A204.1 (cell line): ENCODE measurements at regions not wholly inside any gene's neighbourhood (a gene's known extent, or its start where the extent isn't known, plus 50 kb on each side); places are given as distances from the start of the nearest gene placed in this dataset.

ENCODE experiments used
- FAIRE-seq: peaks from 2 replicates; lab custom pipeline; 2012; peaks lifted over from hg19 to GRCh38; lab: Jason Lieb, UNC

- FAIRE-seq: no peak
Measured at GRCh38 chr5:61623401-61624069, 291.5 kb downstream of the ZSWIM6 start.

- FAIRE-seq: no peak
Measured at GRCh38 chr5:61624553-61625136, 292.6 kb downstream of the ZSWIM6 start.

- no peak for FAIRE-seq
Measured at GRCh38 chr5:61625137-61625561, 293.1 kb downstream of the ZSWIM6 start.

GRCh38 chr5:61625681-61626621, 293.9 kb downstream of the ZSWIM6 start:
- no peak for FAIRE-seq

GRCh38 chr5:61626639-61627282, 294.7 kb downstream of the ZSWIM6 start:
- no peak for FAIRE-seq

DNA sequence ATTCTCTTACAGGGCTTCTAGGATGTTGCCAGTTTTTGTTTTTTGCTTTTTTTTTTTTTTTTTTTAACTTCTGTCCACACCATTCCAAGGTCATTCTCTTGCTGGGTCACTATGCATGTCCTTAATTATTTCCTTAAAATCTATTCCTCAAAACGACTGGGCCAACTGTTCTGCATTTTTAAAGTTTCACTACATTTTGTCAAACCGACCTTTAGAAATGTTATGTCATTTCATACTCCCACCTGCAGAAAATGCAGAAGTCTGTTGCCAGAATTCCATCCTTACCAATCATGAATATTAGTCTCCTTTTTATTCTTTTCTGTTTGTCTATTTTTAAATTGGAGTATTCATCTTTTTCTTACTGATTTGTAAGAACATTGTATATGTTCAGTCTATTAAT, 295.5 kb downstream of the ZSWIM6 start:
- no peak for FAIRE-seq

- no peak for FAIRE-seq
Measured at GRCh38 chr5:61630908-61631307, 298.9 kb downstream of the ZSWIM6 start.

GRCh38 chr5:61631438-61631941, 299.4 kb downstream of the ZSWIM6 start:
- FAIRE-seq: no peak

DNA sequence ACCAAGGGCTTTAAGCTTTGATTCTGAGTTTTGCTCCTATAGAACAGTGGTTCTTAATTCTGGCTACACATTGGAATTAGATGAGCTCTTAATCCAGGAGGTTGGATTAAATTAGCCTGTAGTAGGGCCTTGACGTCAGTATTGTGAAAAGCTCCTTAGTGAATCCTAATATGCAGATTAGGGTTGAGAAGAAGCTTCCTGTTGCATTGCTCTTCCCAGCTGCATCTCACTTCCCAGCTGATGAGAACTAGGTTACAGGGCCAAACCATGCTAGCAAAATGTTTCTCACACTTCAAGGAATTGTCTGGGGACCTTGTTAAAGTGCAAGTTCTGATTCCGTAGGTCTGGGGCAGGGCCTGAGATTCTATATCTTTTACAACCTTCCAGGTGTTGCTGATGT, 300.0 kb downstream of the ZSWIM6 start:
- no peak for FAIRE-seq

- no peak for FAIRE-seq
Measured at GRCh38 chr5:61635271-61635670, 303.2 kb downstream of the ZSWIM6 start.

DNA sequence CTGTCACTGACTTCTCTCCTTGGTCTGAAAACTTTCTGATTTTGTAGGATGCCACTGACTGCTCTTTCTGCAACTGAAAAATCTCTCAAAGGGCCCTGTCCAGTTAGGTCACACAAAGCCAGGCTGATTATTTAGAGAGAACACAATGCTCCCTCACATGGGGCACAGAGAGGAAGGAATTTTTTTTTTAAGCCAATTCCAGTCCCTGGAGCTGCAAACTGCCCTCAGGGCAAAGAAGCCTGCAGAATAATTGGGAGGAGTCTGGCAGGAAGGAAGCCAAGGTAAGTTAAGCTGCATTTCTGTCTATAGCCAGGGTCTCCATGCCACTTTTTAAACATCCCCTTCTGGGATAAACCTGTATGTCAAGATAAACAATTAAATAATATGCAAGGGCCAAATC, 305.5 kb downstream of the ZSWIM6 start:
- no peak for FAIRE-seq

GRCh38 chr5:61638476-61638875, 306.4 kb downstream of the ZSWIM6 start:
- FAIRE-seq: no peak

DNA sequence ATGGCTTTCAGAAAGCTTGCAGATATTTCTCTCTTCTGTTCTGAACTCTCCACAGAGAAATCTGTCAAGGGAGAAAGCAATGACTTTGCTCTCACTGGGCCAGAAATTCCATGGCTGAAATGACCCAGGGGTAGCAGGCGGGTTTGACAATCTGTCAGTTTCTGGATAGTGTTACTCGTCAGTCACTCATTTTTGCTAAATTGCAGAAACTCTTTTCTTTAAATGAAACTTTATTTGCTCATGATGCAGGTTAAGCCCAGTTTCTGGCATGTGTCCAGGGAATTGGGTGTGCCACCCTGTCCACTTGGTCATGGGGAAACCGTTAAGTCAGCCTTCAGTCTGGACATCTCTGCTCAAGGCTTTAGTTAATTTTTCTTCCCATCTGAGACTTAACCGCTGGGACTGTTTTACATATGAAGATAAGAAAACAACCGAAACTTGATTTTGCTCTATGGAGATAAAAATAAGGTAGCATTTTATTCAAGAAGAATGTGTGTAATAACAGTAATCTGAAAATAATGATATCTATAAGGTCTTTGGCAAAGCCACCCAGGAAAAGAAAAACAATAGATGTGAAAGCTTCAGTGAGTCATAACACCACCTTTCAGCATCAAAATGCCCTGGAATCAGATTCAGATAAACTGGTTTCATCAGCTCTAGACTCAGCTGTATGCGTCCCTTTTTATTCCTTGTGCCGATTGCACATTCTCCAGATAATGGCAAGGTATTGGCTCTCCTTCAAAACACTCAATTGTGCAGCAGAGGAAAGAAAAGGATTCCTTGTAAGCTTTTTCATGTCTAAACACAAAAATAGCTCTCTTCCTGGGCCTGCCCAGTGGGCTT, 308.3 kb downstream of the ZSWIM6 start:
- FAIRE-seq: no peak

DNA sequence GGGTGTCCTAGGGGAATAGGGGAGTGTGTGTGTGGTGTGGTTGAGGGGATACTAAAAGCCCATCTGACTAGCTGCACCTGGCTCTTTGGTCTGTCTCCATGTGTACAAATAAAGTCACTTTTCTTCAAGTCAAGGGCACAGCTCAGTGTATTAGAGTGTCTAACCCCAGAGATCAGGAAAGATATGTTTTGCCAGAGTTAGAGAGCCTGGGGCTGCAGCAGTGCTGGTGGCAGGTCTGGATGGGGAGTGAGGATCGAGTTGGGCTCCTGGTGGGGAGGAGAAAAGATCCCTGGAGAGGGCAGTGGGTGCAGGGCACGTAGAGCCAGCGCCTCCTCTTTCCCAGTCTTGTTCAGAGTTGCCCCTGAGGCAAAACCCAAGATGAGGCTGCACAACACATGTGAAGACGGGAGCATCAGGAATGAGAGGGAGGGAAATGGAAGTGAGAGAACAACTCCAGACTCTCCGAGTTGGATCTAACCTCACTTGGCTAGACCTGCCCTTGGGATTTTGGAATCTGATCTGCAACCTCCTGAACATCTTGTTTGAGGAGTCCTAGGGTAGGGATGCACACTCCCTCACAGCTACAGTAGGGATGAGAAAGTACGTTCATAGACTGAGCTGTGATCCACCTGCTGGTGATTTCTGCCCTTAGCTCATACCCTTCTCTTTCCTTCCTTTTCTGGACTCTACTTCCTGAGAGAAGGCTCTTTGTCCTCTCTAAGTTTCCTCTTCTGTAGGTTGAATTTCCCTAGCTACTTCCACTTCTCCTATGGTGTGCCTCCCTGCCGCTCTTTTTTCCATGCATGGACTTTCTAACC, 309.9 kb downstream of the ZSWIM6 start:
- FAIRE-seq: no peak

GRCh38 chr5:61647672-61648071, 315.6 kb downstream of the ZSWIM6 start:
- no peak for FAIRE-seq

DNA sequence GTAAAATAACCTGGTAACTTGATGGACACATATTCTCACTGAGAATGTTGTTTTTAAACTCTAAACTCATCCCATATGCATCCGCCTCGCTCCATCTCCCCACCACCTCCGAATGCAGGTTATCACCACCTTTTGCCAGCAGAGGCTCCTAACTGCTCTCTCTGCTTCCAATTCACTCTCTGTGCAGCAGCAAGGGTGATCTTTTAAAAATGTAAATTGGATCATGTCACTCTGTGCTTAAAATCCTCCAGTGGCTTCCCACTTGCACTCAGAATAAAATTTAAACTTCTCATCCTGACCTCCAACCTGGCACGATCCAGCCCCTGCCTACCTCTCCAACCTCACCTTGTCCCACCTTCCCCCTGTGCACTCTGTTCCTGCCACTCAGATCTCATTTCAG, 317.2 kb downstream of the ZSWIM6 start:
- no peak for FAIRE-seq

- no peak for FAIRE-seq
Measured at GRCh38 chr5:61649971-61650370, 317.9 kb downstream of the ZSWIM6 start.

GRCh38 chr5:61650661-61651060, 318.6 kb downstream of the ZSWIM6 start:
- FAIRE-seq: no peak

DNA sequence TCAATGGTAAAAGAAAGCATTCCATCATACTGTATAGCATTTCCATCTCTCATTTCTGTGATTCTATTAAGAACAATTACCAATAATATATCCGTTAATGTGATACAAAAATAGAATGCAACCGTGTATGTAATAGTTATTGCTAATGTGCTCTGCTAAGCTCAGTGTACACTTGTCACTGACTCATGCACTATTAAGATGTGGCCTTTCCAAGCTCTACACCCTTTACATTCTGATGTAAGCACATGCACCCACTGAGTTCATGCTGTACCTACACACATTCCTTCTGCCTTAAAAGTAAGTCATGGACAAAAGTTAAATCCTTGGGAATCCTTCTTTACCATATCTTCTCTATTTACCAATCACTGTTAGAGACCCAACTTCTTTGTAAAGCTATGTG, 319.1 kb downstream of the ZSWIM6 start:
- FAIRE-seq: no peak

DNA sequence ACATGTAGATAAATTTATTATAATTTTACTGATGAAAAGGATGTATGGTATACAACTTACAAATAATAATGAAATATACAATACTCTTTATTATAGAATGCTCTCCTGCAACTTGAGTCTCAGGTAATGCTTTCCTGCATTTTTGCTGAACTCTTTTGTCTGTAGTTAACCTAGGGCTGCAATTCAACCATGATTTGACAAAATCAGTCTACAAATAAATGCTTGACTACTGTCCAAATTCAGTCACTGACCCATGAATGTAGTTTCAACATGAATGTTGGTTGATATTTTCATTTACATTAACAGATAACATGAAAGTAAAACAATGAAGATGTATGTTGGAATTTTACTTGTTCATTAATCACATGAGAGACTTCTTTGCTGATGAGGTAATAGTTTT, 320.9 kb downstream of the ZSWIM6 start:
- FAIRE-seq: no peak
